ENCODE measurements at regions not wholly inside any gene's neighbourhood (a gene's known extent, or its start where the extent isn't known, plus 50 kb on each side); places are given as distances from the start of the nearest gene placed in this dataset.

- no peak overlapping the region for H3K27ac ChIP-seq (ENCODE audit: low read depth, low read length)
- H4K8ac ChIP-seq (ENCODE audit: low read depth, low read length) = no peak overlapping the region
- no peaks in the 10 kb centered on the region for H3K27me3 ChIP-seq (ENCODE audit: insufficient read depth, low read length)
- H3K4me1 ChIP-seq (ENCODE audit: control insufficient read depth in 1 of 2, insufficient read depth in 2 of 2, low read length in 2 of 2) = no peaks in the 10 kb centered on the region
- no peak overlapping the region for H2AFZ ChIP-seq (ENCODE audit: insufficient read depth, low read length, poor library complexity)
- H2AK5ac ChIP-seq (ENCODE audit: low read length) = no peak overlapping the region
- H3K18ac ChIP-seq (ENCODE audit: low read length) = no peak overlapping the region
- no peak overlapping the region for H3K4ac ChIP-seq (ENCODE audit: low read depth, low read length)
- H3K4me2 ChIP-seq (ENCODE audit: low read length) = no peak overlapping the region
- H3K23ac ChIP-seq (ENCODE audit: low read length) = peak overlapping the region; percentile 46
- H4K12ac ChIP-seq (ENCODE audit: low read depth, low read length) = no peak overlapping the region
- H4K91ac ChIP-seq (ENCODE audit: low read depth, low read length) = no peak overlapping the region
- H2BK12ac ChIP-seq (ENCODE audit: low read length) = no peak overlapping the region
- no peak overlapping the region for H2BK120ac ChIP-seq (ENCODE audit: insufficient read depth, low read length, poor library complexity)
- no peaks in the 10 kb centered on the region for H3K36me3 ChIP-seq (ENCODE audit: control insufficient read depth in 1 of 2, insufficient read depth in 2 of 2, low read length in 2 of 2)
- no peaks in the 10 kb centered on the region for H3K9me3 ChIP-seq (ENCODE audit: insufficient read depth, low read depth, low read length)
- H3K9ac ChIP-seq (ENCODE audit: low read length) = no peak overlapping the region
- no CpG with 5 or more reads among the region's 4 CpGs for WGBS (ENCODE audit: extremely low coverage, insufficient coverage, insufficient read length)
- H3K4me3 ChIP-seq (ENCODE audit: low read depth, low read length) = no peak overlapping the region
- H3K79me1 ChIP-seq (ENCODE audit: low read length) = no peaks in the 10 kb centered on the region
- no peak overlapping the region for H3K14ac ChIP-seq (ENCODE audit: low read length)
- H3K79me2 ChIP-seq (ENCODE audit: control insufficient read depth, insufficient read depth, low read length, poor library complexity) = no peaks in the 10 kb centered on the region
- H2BK5ac ChIP-seq (ENCODE audit: low read depth, low read length, poor library complexity) = no peak overlapping the region
- no peak for DNase-seq
These were observed 129.2 kb upstream of the PCSK2 start for GRCh38 chr20:17097603-17098002.

- Histone ChIP-seq H4K91ac (ENCODE audit: low read depth, low read length) (no peak overlapping the region), H3K14ac (ENCODE audit: low read length) (no peak overlapping the region), H2AK5ac (ENCODE audit: low read length) (no peak overlapping the region), H3K4me3 (ENCODE audit: low read depth, low read length) (no peak overlapping the region), H2BK12ac (ENCODE audit: low read length) (no peak overlapping the region), H4K12ac (ENCODE audit: low read depth, low read length) (no peak overlapping the region), H3K36me3 (ENCODE audit: control insufficient read depth in 1 of 2, insufficient read depth in 2 of 2, low read length in 2 of 2) (no peaks in the 10 kb centered on the region), H2BK120ac (ENCODE audit: insufficient read depth, low read length, poor library complexity) (no peak overlapping the region), H3K9ac (ENCODE audit: low read length) (no peak overlapping the region), H3K27me3 (ENCODE audit: insufficient read depth, low read length) (no peaks in the 10 kb centered on the region), H3K4ac (ENCODE audit: low read depth, low read length) (no peak overlapping the region), H3K9me3 (ENCODE audit: insufficient read depth, low read depth, low read length) (no peaks in the 10 kb centered on the region), H3K27ac (ENCODE audit: low read depth, low read length) (no peak overlapping the region), H4K8ac (ENCODE audit: low read depth, low read length) (no peak overlapping the region), H3K23ac (ENCODE audit: low read length) (no peak overlapping the region), H3K79me1 (ENCODE audit: low read length) (no peaks in the 10 kb centered on the region), H3K79me2 (ENCODE audit: control insufficient read depth, insufficient read depth, low read length, poor library complexity) (no peaks in the 10 kb centered on the region), H2AFZ (ENCODE audit: insufficient read depth, low read length, poor library complexity) (no peak overlapping the region), H3K4me2 (ENCODE audit: low read length) (no peak overlapping the region), H2BK5ac (ENCODE audit: low read depth, low read length, poor library complexity) (no peak overlapping the region), H3K18ac (ENCODE audit: low read length) (no peak overlapping the region), H3K4me1 (ENCODE audit: control insufficient read depth in 1 of 2, insufficient read depth in 2 of 2, low read length in 2 of 2) (no peaks in the 10 kb centered on the region)
- DNase-seq = no peak
- no CpG with 5 or more reads among the region's 1 CpG for WGBS (ENCODE audit: extremely low coverage, insufficient coverage, insufficient read length)
These were observed 126.3 kb upstream of the PCSK2 start for GRCh38 chr20:17100506-17100905.

GRCh38 chr20:17107127-17107526 is 119.7 kb upstream of the PCSK2 start:
- Histone ChIP-seq H3K18ac (ENCODE audit: low read length) (no peak overlapping the region), H4K8ac (ENCODE audit: low read depth, low read length) (no peak overlapping the region), H3K23ac (ENCODE audit: low read length) (no peak overlapping the region), H4K91ac (ENCODE audit: low read depth, low read length) (no peak overlapping the region), H4K12ac (ENCODE audit: low read depth, low read length) (no peak overlapping the region), H3K4ac (ENCODE audit: low read depth, low read length) (no peak overlapping the region), H3K4me2 (ENCODE audit: low read length) (no peak overlapping the region), H3K9ac (ENCODE audit: low read length) (no peak overlapping the region), H2BK120ac (ENCODE audit: insufficient read depth, low read length, poor library complexity) (no peak overlapping the region), H3K79me1 (ENCODE audit: low read length) (no peaks in the 10 kb centered on the region), H3K14ac (ENCODE audit: low read length) (no peak overlapping the region), H3K4me3 (ENCODE audit: low read depth, low read length) (no peak overlapping the region), H3K27ac (ENCODE audit: low read depth, low read length) (no peak overlapping the region), H3K36me3 (ENCODE audit: control insufficient read depth in 1 of 2, insufficient read depth in 2 of 2, low read length in 2 of 2) (no peaks in the 10 kb centered on the region), H3K27me3 (ENCODE audit: insufficient read depth, low read length) (no peaks in the 10 kb centered on the region), H3K79me2 (ENCODE audit: control insufficient read depth, insufficient read depth, low read length, poor library complexity) (no peaks in the 10 kb centered on the region), H2AFZ (ENCODE audit: insufficient read depth, low read length, poor library complexity) (no peak overlapping the region), H3K9me3 (ENCODE audit: insufficient read depth, low read depth, low read length) (no peaks in the 10 kb centered on the region), H2BK5ac (ENCODE audit: low read depth, low read length, poor library complexity) (no peak overlapping the region), H2AK5ac (ENCODE audit: low read length) (no peak overlapping the region), H3K4me1 (ENCODE audit: control insufficient read depth in 1 of 2, insufficient read depth in 2 of 2, low read length in 2 of 2) (no peaks in the 10 kb centered on the region), H2BK12ac (ENCODE audit: low read length) (no peak overlapping the region)
- WGBS (ENCODE audit: extremely low coverage, insufficient coverage, insufficient read length) = no CpG with 5 or more reads among the region's 6 CpGs
- no peak for DNase-seq

GRCh38 chr20:17108896-17109295 is 117.9 kb upstream of the PCSK2 start:
- H4K91ac ChIP-seq (ENCODE audit: low read depth, low read length) = no peak overlapping the region
- H3K27ac ChIP-seq (ENCODE audit: low read depth, low read length) = no peak overlapping the region
- no peak overlapping the region for H2BK5ac ChIP-seq (ENCODE audit: low read depth, low read length, poor library complexity)
- no peak overlapping the region for H2AK5ac ChIP-seq (ENCODE audit: low read length)
- no peak overlapping the region for H3K23ac ChIP-seq (ENCODE audit: low read length)
- H2BK12ac ChIP-seq (ENCODE audit: low read length) = no peak overlapping the region
- no peak overlapping the region for H3K4me3 ChIP-seq (ENCODE audit: low read depth, low read length)
- no peak overlapping the region for H2BK120ac ChIP-seq (ENCODE audit: insufficient read depth, low read length, poor library complexity)
- no peaks in the 10 kb centered on the region for H3K79me1 ChIP-seq (ENCODE audit: low read length)
- H4K12ac ChIP-seq (ENCODE audit: low read depth, low read length) = no peak overlapping the region
- H3K79me2 ChIP-seq (ENCODE audit: control insufficient read depth, insufficient read depth, low read length, poor library complexity) = no peaks in the 10 kb centered on the region
- H3K9me3 ChIP-seq (ENCODE audit: insufficient read depth, low read depth, low read length) = no peaks in the 10 kb centered on the region
- no peak overlapping the region for H3K4ac ChIP-seq (ENCODE audit: low read depth, low read length)
- no peak overlapping the region for H4K8ac ChIP-seq (ENCODE audit: low read depth, low read length)
- no peaks in the 10 kb centered on the region for H3K4me1 ChIP-seq (ENCODE audit: control insufficient read depth in 1 of 2, insufficient read depth in 2 of 2, low read length in 2 of 2)
- WGBS (ENCODE audit: extremely low coverage, insufficient coverage, insufficient read length) = no CpG with 5 or more reads among the region's 2 CpGs
- H3K4me2 ChIP-seq (ENCODE audit: low read length) = no peak overlapping the region
- H3K9ac ChIP-seq (ENCODE audit: low read length) = no peak overlapping the region
- no peak overlapping the region for H2AFZ ChIP-seq (ENCODE audit: insufficient read depth, low read length, poor library complexity)
- DNase-seq = no peak
- no peaks in the 10 kb centered on the region for H3K27me3 ChIP-seq (ENCODE audit: insufficient read depth, low read length)
- no peak overlapping the region for H3K18ac ChIP-seq (ENCODE audit: low read length)
- H3K14ac ChIP-seq (ENCODE audit: low read length) = no peak overlapping the region
- no peaks in the 10 kb centered on the region for H3K36me3 ChIP-seq (ENCODE audit: control insufficient read depth in 1 of 2, insufficient read depth in 2 of 2, low read length in 2 of 2)
